Heart left ventricle (tissue), 13 donors: ENCODE measurements at regions not wholly inside any gene's neighbourhood (a gene's known extent, or its start where the extent isn't known, plus 50 kb on each side); places are given as distances from the start of the nearest gene placed in this dataset.

Source experiments
- CTCF ChIP-seq, 12 donors: fragments of 200-600 bp; sonication (generic) in 4 of 12; IDR thresholded peaks; one replicate each; pipeline versions ENCODE4 v1.5.0 to v1.8.0; 2018 to 2022; ENCODE audit warnings: antibody characterized with exemption in 12 of 12, mild to moderate bottlenecking in 5 of 12
- POLR2A ChIP-seq, 2 donors: fragments of 450-650 bp; IDR thresholded peaks; one replicate each; pipeline ENCODE4 v1.6.1; 2017; ENCODE audit warnings: antibody characterized with exemption in 2 of 2, mild to moderate bottlenecking in 2 of 2, moderate library complexity in 2 of 2
- donor health status: ischemic (EF 13 %, LVEDD 7.1; RV severe dilation, severe dysfunction).
- donor health status: DM: no; HTN: yes; CAD: no.
- donor health status: DM: no; HTN: no; CAD: no.
- donor health status: ischemic (EF 25% LVEDD 6.9; RV normal size, moderate dysfunction).
- donor health status: ischemic (EF 25% LVEDD 5.7; RV mildly dilated, moderate dysfunction).
- donor health status: ischemic (EF 35%, LVEDD 5.7; RV mildly dilated, moderate dysfunction).
- donor health status: nonischemic (EF 11% LVEDD 7.7; RV severe dilation, severe dysfunction).
- donor health status: DM: yes; HTN: yes; CAD: no.
- donor health status: PGD.
- donor health status: ischemic (EF 29% LVEDD 5.4; RV normal size, mild dysfunction).
- donor health status: nonischemic (EF 23%, LVEDD 6.1; RV moderate dilation, normal function).

- no peak for TF ChIP-seq CTCF (IDR thresholded peaks at IDR 0.05)
- TF ChIP-seq POLR2A (IDR thresholded peaks at IDR 0.05), result no peak
Measured at GRCh38 chr1:239311331-239311730, 75.0 kb upstream of the CHRM3 start.
